ENCODE measurements at regions not wholly inside any gene's neighbourhood (a gene's known extent, or its start where the extent isn't known, plus 50 kb on each side); places are given as distances from the start of the nearest gene placed in this dataset.
A peak's percentile ranks its signal among the peaks of the same experiment; 100 is the strongest.

GRCh38 chr3:188077160-188077799 is 76.7 kb upstream of the LPP start:
- DNase-seq: no peak

- DNase-seq: no peak
These were observed 73.9 kb upstream of the LPP start for GRCh38 chr3:188080091-188080490.

GRCh38 chr3:188082031-188082430 is 71.9 kb upstream of the LPP start:
- DNase-seq: no peak

- DNase-seq: no peak
These were observed 71.5 kb upstream of the LPP start for GRCh38 chr3:188082450-188082849.

- no peak for DNase-seq
These were observed 70.9 kb upstream of the LPP start for GRCh38 chr3:188083011-188083410.

- no peak for DNase-seq
These were observed 69.0 kb upstream of the LPP start for GRCh38 chr3:188084752-188085583.

- no peak for DNase-seq
These were observed 68.1 kb upstream of the LPP start for GRCh38 chr3:188085584-188086560.

GRCh38 chr3:188088948-188089685 is 64.8 kb upstream of the LPP start:
- no peak for DNase-seq

GRCh38 chr3:188090620-188091309 is 63.2 kb upstream of the LPP start:
- no peak for DNase-seq

GRCh38 chr3:188091746-188092145 is 62.2 kb upstream of the LPP start:
- no peak for DNase-seq

- DNase-seq: peak; percentile 7 to 35
These were observed 61.3 kb upstream of the LPP start for GRCh38 chr3:188092648-188093047.

- DNase-seq: no peak
These were observed 58.5 kb upstream of the LPP start for GRCh38 chr3:188095431-188095830.

- no peak for DNase-seq
These were observed 56.2 kb upstream of the LPP start for GRCh38 chr3:188097791-188098190.

- DNase-seq: no peak
These were observed 54.0 kb upstream of the LPP start for GRCh38 chr3:188099907-188100306.

- DNase-seq: no peak
These were observed 51.0 kb upstream of the LPP start for GRCh38 chr3:188102861-188103547.

- DNase-seq: no peak
These were observed 49.9 kb upstream of the LPP start for GRCh38 chr3:188104050-188104449.
